GM12873 (cell line): ENCODE measurements at regions not wholly inside any gene's neighbourhood (a gene's known extent, or its start where the extent isn't known, plus 50 kb on each side); places are given as distances from the start of the nearest gene placed in this dataset.

ENCODE experiments used
- TF ChIP-seq, protein P1 (sequence below): IDR thresholded peaks from 2 replicates; pipeline ENCODE4 v1.5.1; 2012; ENCODE audit warnings: low read depth, mild to moderate bottlenecking, moderate library complexity, low read length, control low read depth; ENCODE audit not compliant: insufficient read depth; ENCODE audit errors: missing control alignments

- TF ChIP-seq, protein P1, sequence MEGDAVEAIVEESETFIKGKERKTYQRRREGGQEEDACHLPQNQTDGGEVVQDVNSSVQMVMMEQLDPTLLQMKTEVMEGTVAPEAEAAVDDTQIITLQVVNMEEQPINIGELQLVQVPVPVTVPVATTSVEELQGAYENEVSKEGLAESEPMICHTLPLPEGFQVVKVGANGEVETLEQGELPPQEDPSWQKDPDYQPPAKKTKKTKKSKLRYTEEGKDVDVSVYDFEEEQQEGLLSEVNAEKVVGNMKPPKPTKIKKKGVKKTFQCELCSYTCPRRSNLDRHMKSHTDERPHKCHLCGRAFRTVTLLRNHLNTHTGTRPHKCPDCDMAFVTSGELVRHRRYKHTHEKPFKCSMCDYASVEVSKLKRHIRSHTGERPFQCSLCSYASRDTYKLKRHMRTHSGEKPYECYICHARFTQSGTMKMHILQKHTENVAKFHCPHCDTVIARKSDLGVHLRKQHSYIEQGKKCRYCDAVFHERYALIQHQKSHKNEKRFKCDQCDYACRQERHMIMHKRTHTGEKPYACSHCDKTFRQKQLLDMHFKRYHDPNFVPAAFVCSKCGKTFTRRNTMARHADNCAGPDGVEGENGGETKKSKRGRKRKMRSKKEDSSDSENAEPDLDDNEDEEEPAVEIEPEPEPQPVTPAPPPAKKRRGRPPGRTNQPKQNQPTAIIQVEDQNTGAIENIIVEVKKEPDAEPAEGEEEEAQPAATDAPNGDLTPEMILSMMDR = no peak
These were observed 1016.7 kb downstream of the REEP3 start for GRCh38 chr10:64537928-64538327.

GRCh38 chr10:64546073-64546472 is 1024.9 kb downstream of the REEP3 start:
- TF ChIP-seq, protein P1 = no peak

GRCh38 chr10:64547168-64547567 is 1026.0 kb downstream of the REEP3 start:
- TF ChIP-seq, protein P1 = no peak

DNA sequence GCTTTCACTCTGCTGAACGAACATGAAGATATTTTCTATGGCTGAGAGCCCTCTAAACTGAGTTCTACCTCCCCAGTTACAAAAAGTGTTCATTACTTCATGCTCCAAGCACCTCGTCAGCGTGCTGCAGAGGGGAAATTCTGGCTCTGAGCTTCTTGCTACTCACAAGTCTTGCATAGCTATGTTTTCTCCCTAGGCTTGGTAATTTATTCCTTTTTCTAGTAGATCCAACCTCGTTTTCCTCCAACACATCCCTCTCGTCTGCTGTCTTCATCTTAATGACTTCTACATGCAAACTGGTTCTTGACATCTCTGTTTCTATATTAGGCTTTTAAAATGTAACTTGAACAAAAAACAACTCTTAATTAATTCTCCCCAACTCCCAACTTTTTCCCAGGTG is 1034.5 kb downstream of the REEP3 start:
- TF ChIP-seq, protein P1 = no peak

GRCh38 chr10:64558094-64558835 is 1037.1 kb downstream of the REEP3 start:
- TF ChIP-seq, protein P1 = no peak

GRCh38 chr10:64571056-64571455 is 1049.9 kb downstream of the REEP3 start:
- TF ChIP-seq, protein P1 = no peak

- TF ChIP-seq, protein P1 = no peak
These were observed 1052.6 kb downstream of the REEP3 start for GRCh38 chr10:64573623-64574325.
